ENCODE measurements at regions not wholly inside any gene's neighbourhood (a gene's known extent, or its start where the extent isn't known, plus 50 kb on each side); places are given as distances from the start of the nearest gene placed in this dataset.

DNA sequence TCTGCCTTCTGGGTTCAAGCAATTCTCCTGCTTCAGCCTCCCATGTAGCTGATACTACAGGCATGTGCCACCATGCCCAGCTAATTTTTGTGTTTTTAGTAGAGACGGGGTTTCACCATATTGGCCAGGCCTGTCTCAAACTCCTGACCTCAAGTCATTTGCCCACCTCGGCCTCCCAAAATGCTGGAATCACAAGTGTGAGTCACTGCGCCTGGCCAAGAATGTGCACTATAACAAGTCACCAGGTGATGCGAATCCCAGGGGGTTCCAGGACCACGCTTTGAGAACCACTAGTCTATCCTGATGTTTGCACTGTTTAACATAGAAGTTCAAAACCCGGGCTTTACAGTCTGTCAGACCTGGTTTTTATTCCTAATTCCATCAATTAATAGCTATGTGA lies 144.8 kb downstream of the SUCLG1 start:
- H3K9me1 ChIP-seq (ENCODE audit: control insufficient read depth, insufficient read depth, low read length) = no peaks in the 10 kb centered on the region
- no peak overlapping the region for H3K4me2 ChIP-seq (ENCODE audit: insufficient read depth, low read length)
- BruUV-seq (replicated peaks) = no TSS peak
- H3K27me3 ChIP-seq (ENCODE audit: control insufficient read depth in 2 of 2, insufficient read depth in 2 of 2, low read length in 2 of 2) = no peaks in the 10 kb centered on the region
- ChIA-PET CTCF (ENCODE audit: low intra/inter-chr PET ratio) (interaction anchor here (0.6 kb wide), 1 partner anchor 462 kb away, joined by 7 read pairs; no protein-coding TSS in a partner anchor), POLR2A (no interaction called here)
- no peak overlapping the region for H2AFZ ChIP-seq (ENCODE audit: low read depth, low read length)
- 4% methylated on average over 6 of the region's 6 CpGs for WGBS (ENCODE audit: insufficient coverage, low coverage, missing lambda C conversion rate)
- no peaks in the 10 kb centered on the region for H3K36me3 ChIP-seq (ENCODE audit: control insufficient read depth, insufficient read depth, low read length)
- no peak for DNase-seq (ENCODE audit: extremely low read depth in 1 of 4, low spot score in 3 of 4)
- FAIRE-seq = peak; percentile 56
- in situ Hi-C loops (cut with MboI) (no loop called here), intact Hi-C loops (cut with micrococcal nuclease) (no loop called here)
- no peak overlapping the region for H3K4me3 ChIP-seq
- no peaks in the 10 kb centered on the region for H3K9me3 ChIP-seq (replicated peaks; ENCODE audit: control insufficient read depth, insufficient read depth, low read depth, low read length)
- no peak overlapping the region for H3K27ac ChIP-seq (ENCODE audit: extremely low read depth, low read depth, low read length)
- no peak overlapping the region for H3K9ac ChIP-seq (ENCODE audit: insufficient read depth in 1 of 2, low read depth in 2 of 2, low read length in 2 of 2)
- ATAC-seq = no peak
- H3K79me2 ChIP-seq (ENCODE audit: control insufficient read depth, insufficient read depth, low read length) = no peaks in the 10 kb centered on the region
- TF ChIP-seq KAT2B (IDR thresholded peaks at IDR 0.05; ENCODE audit: low read depth, low read length) (no peak), MCM5 (IDR thresholded peaks at IDR 0.05; ENCODE audit: low read depth) (no peak), HMG20A (CRISPR knock-in tag; conservative IDR thresholded peaks at IDR 0.05) (no peak), HMG20B (CRISPR knock-in tag; IDR thresholded peaks at IDR 0.05) (no peak)
- TF ChIP-seq, protein P1, sequence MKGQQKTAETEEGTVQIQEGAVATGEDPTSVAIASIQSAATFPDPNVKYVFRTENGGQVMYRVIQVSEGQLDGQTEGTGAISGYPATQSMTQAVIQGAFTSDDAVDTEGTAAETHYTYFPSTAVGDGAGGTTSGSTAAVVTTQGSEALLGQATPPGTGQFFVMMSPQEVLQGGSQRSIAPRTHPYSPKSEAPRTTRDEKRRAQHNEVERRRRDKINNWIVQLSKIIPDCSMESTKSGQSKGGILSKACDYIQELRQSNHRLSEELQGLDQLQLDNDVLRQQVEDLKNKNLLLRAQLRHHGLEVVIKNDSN (CRISPR knock-in tag; IDR thresholded peaks at IDR 0.05) = no peak
- no peaks in the 10 kb centered on the region for H4K20me1 ChIP-seq (replicated peaks; ENCODE audit: control insufficient read depth, insufficient read depth, low read length)
- H3K4me1 ChIP-seq (replicated peaks in 1 of 2; ENCODE audit: control insufficient read depth in 2 of 2, insufficient read depth in 2 of 2, low read length in 2 of 2) = no peaks in the 10 kb centered on the region

DNA sequence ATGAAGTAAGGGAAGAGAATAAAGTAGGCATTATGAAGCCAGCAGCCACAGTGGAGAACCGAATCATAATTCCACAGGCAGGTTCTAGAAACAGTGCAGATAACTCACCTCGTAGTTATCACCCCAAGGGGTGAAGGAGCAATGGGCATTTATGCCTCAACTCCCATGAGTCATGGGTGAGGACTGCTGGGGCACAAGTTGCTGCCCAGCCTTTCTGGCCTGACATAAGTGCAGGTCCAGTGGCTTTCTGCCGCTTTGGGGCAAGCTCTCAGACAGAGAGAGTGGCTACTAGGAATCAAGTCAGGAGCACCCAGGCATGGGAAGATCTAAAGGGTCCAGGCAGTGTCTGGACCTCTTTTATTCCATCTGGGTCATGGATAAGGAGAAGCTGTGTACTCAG lies 149.8 kb downstream of the SUCLG1 start:
- H3K9me1 ChIP-seq (ENCODE audit: control insufficient read depth, insufficient read depth, low read length) = no peaks in the 10 kb centered on the region
- no peak for FAIRE-seq
- H3K9ac ChIP-seq (ENCODE audit: insufficient read depth in 1 of 2, low read depth in 2 of 2, low read length in 2 of 2) = no peak overlapping the region
- no peak overlapping the region for H3K27ac ChIP-seq (ENCODE audit: extremely low read depth, low read depth, low read length)
- CTCF ChIA-PET (ENCODE audit: low intra/inter-chr PET ratio) = no interaction called here
- H3K4me2 ChIP-seq (ENCODE audit: insufficient read depth, low read length) = no peak overlapping the region
- no peaks in the 10 kb centered on the region for H3K4me1 ChIP-seq (replicated peaks in 1 of 2; ENCODE audit: control insufficient read depth in 2 of 2, insufficient read depth in 2 of 2, low read length in 2 of 2)
- WGBS (ENCODE audit: insufficient coverage, low coverage, missing lambda C conversion rate) = 2% methylated on average over 3 of the region's 3 CpGs
- no peak overlapping the region for H3K4me3 ChIP-seq
- H3K36me3 ChIP-seq (ENCODE audit: control insufficient read depth, insufficient read depth, low read length) = no peaks in the 10 kb centered on the region
- H4K20me1 ChIP-seq (replicated peaks; ENCODE audit: control insufficient read depth, insufficient read depth, low read length) = no peaks in the 10 kb centered on the region
- BruUV-seq (replicated peaks) = no TSS peak
- in situ Hi-C loops (cut with MboI) = no loop called here
- H3K9me3 ChIP-seq (replicated peaks; ENCODE audit: control insufficient read depth, insufficient read depth, low read depth, low read length) = no peaks in the 10 kb centered on the region
- POLR2A ChIA-PET = no interaction called here
- H3K27me3 ChIP-seq (ENCODE audit: control insufficient read depth in 2 of 2, insufficient read depth in 2 of 2, low read length in 2 of 2) = no peaks in the 10 kb centered on the region
- DNase-seq (ENCODE audit: extremely low read depth in 1 of 4, low spot score in 3 of 4) = no peak
- intact Hi-C loops (cut with micrococcal nuclease) = loop anchor here (10.0 kb wide), 1 partner anchor 724 kb away; no protein-coding TSS in a partner anchor
- no peak for ATAC-seq
- H3K79me2 ChIP-seq (ENCODE audit: control insufficient read depth, insufficient read depth, low read length) = no peaks in the 10 kb centered on the region
- H2AFZ ChIP-seq (ENCODE audit: low read depth, low read length) = no peak overlapping the region
- TF ChIP-seq ZNF24 (IDR thresholded peaks at IDR 0.05) = no peak
- no peak for TF ChIP-seq ZNF253 (CRISPR knock-in tag; conservative IDR thresholded peaks at IDR 0.05)
- TF ChIP-seq RNF2 (IDR thresholded peaks at IDR 0.05) = no peak
- TF ChIP-seq TAF15 (IDR thresholded peaks at IDR 0.05; ENCODE audit: low read depth, low read length) = no peak
- TF ChIP-seq CHD1 (IDR thresholded peaks at IDR 0.05; ENCODE audit: low read length) = no peak
- TF ChIP-seq, protein P2, sequence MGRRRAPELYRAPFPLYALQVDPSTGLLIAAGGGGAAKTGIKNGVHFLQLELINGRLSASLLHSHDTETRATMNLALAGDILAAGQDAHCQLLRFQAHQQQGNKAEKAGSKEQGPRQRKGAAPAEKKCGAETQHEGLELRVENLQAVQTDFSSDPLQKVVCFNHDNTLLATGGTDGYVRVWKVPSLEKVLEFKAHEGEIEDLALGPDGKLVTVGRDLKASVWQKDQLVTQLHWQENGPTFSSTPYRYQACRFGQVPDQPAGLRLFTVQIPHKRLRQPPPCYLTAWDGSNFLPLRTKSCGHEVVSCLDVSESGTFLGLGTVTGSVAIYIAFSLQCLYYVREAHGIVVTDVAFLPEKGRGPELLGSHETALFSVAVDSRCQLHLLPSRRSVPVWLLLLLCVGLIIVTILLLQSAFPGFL (CRISPR knock-in tag; IDR thresholded peaks at IDR 0.05) = no peak
- TF ChIP-seq, protein P3, sequence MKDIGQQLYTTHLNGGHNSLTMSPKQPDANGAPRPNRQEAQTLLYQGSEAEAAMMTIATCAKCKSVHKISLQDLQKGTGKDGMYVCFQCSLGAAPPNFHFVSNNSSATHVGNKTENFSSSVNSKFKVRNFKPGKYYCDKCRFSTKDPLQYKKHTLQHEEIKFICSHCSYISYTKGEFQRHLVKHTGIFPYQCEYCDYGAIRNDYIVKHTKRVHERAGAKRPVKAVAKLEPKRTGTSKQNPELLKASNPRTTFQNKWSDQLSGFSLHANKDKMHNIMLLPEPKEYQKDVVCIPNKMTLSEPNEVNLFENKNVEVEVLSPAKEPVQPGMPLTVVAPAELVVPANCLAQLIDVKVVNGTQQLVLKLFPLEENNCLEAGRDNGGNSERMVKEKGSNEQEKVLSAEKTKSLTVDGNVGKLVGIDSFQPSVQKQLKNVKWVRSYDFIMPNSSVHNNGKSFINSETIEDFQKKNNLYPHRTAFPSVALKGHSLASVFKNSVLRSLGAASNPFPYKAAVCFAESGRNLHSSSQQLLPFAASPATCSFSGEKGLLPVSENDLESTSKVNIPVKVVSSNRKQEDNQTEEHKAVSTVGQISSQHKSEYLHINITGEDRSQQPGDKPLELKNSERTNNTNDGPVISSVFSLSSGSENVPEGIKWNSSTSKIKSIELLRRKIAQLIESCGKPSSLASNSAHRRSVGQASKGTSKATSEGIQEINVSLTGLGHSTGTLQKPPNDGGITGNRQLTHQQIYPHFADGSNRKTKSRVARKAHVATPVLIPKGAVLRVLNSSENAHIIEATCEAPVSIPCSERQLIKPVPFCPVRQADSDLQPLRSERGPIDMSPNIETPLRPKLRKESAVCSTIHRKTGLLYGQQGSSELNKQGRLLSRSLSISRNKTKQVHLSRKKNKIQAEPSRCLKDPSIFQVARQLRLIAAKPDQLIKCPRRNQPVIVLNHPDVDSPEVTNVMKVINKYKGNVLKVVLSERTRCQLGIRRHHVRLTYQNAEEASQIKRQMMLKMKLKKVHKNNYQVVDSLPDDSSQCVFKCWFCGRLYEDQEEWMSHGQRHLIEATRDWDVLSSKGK (CRISPR knock-in tag; IDR thresholded peaks at IDR 0.05) = no peak
- TF ChIP-seq MAFK (IDR thresholded peaks at IDR 0.05; ENCODE audit: low read length) = no peak
- no peak for TF ChIP-seq ZEB2 (IDR thresholded peaks at IDR 0.05)
